ENCODE measurements at regions not wholly inside any gene's neighbourhood (a gene's known extent, or its start where the extent isn't known, plus 50 kb on each side); places are given as distances from the start of the nearest gene placed in this dataset.
"Not testable (repeated sequence)": the region's sequence is repeated elsewhere in the genome, so short reads cannot be mapped to it uniquely, and the experiment has no call there.

DNA sequence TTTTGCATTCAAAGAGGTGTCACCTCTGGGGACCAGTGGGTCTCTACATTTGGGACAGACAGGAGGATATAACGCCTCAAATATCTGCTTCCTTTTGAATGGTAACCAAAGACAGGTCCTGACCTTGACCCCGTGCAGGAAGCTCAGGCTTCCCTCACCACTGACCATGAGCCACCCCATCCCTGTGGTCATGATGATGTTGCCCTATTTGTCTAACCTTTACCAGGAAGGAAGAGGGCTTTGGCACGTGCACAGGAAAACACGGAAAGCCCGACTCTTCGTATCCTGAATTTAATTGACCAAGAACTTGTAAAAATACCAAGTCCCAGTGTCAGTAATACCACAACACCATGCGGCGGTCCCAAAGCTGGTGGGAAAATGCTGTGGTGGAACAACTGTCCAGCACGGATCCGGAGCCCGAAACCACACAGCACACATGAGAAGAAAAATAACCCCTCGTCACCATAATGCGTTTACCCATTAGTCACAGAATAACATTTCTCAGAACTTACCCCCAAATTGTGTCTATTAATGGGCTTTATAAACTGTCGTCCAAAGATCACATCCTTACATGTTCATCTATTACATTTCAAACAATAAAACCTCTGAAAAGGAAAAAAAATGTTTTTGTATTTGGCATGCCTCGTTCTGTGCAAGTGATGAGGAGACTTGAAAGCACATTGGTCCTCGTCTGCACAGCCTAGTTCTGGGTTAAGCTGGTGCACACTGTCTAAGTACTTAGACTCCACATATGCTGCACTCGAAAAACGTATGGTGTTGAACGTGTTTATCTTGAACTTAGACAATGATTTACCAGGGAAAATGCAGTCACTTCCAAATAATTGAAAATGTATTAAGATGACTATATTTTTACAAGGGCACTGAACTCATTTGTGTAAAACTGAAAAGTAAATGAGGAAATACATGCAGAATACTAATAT is 118.9 kb upstream of the IGF1R start:
- no peak for DNase-seq

DNA sequence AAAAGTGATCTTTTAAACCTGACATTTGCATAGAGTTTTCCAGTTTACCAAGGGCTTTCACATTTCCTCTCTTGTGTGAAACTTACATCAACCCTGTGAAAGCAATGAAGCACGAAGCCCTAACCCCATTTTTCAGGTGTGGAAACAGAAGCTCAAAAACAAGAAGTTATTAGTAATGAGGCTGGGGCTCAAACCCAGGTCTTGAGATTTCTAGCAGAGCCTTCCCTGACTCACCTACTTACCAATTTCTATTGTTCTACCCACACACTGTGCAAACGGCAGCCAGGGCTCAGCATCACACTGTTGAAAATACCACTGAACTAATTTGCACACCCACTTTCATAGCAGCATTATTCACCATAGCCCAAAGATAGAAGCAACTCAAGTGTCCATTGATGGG is 117.8 kb upstream of the IGF1R start:
- no peak for DNase-seq

DNA sequence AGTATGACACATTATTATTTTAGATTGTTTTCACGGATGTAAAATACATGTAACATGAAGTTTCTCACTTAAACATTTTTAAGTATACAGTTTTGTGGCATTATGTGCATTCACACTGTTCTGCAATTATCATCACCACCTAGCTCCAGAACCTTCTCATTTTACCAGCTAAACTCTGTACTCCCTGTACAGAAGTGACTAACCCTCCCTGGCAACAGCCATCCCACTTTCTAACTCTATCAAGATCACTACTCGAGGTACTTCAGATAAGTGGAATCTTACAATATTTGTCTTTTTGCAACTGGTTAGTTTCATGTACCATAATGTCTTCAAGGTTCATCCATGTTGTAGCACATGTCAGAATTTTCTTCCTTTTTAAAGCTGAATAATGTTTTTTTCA is 116.3 kb upstream of the IGF1R start:
- DNase-seq: no peak

DNA sequence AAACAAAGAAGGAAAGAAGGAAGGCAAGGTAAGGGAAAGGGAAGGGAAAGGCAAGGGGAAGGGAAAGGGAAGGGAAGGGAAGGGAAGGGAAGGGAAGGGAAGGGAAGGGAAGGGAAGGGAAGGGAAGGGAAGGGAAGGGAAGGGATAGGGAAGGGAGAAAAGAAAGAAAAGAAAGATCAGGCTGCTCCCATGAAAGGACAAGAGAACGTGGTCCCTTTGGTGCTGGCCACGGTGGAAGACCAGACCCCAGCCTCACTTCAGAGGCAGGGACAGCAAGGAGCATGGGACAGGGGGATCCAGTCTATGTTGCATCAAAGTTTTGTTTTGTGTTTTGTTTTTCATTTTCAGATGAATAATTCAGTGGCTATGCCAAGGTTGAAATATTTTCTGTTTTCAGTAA is 111.4 kb upstream of the IGF1R start:
- DNase-seq: no peak

DNA sequence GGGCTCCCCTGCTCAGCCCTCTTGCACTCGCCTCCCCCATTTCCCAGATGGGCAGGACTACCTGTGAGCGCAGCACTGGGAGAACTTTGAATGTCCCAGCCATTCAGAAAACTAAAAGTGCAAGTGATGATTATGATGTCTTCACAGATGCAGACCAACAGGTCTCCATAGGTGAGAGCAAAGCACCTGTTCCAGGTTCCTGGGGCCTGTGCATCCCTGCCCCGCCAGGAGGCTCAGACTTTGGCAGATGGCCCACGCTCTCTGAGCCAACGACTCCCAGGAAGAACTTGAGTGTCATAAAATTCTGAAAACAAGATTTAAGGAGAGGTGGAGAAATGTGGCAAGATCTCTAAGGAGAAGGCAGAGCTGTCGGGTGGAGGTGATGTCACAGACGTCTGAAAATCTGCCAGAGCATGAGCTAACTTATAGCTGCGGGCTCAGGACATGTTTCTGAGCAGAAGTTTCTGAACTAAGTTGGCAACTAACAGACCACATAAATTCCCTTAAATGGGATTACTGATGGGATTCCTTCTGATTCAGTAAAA is 110.8 kb upstream of the IGF1R start:
- no peak for DNase-seq

DNA sequence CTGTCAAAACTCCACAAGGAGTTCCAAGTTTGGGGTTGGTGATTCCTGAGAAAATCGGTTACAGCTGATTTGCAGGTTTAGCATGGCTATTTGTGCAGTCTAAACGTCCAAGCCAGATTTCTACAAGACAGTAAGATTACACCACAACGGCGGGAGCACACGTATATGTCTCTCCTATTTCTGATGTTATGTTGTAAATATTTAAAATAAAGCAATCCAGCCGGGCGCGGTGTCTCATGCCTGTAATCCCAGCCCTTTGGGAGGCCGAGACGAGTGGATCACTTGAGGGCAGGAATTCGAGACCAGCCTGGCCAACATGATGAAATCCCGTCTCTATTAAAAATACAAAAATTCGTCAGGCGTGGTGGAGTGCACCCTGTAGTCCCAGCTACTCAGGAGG is 106.8 kb upstream of the IGF1R start:
- DNase-seq: no peak

DNA sequence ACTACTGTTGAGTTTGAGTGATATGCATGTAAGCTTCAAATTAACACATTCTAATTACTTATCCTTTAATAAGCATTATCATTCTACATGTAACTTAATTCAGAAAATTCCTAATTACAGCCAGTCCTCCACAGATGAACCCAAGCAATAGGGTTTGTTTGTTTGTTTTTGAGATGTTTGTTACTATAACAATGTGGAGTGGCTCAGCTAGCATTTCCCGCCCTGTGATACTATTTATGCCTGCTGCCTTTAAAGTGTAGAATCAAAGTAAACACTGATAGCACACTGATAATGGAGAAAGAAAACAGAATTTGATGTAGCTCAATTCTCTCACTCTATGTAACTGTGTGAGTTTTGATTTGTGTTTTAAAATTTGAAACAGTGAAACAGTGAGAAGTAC is 105.1 kb upstream of the IGF1R start:
- DNase-seq: no peak

DNA sequence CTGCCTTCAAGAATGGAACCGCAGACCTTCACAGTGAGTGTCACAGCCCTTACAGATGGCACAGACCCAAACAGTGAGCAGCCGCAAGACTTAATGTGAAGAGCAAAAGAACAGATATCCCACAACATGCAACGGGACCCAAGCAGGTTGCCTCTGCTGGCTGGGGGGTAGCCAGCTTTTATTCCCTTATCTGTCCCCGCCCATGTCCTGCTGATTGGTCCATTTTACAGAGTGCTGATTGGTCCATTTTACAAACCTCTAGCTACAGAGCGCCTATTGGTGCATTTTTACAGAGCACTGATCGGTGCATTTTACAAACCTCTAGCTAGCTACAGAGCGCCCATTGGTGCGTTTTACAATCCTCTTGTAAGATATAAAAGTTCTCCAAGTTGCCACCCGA is 102.0 kb upstream of the IGF1R start:
- no peak for DNase-seq

DNA sequence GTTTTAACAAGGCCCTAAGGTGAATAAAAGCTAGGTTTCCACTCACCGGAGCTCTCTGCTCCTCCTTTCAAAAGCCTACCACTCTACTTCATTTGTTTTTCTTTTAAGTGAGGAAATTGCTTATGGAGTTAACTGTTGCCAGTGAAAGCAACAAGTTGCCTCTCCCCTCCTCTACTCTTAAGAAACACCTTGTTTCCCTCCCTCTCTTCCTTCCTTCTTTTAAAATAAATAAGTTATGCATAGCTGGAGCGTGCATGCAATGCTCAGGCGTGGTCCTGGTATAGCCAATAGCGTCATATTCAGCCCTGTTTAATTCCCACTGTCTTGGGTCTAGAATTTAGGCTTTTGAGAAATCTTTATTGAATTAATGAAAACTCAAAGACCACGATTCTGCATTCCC is 101.1 kb upstream of the IGF1R start:
- DNase-seq: no peak

DNA sequence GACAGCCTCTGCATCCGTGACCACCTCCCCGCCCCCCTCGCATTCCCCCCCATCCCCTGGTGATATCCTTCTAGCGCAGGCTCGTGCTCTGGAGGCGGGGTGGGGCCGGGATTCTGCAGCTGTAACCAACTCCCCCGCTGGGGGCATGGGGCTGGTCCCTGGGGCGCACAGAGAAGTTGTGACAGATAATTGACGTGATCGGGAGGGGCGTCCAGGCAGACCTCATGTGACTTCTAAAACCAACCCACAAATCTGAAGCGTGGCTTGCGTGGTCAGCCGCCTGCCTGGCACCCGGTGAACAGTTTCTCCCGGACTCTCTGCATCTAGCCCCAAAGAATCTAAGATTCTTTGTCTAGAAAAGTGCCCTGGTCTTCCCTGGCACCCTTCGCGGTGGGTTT is 100.6 kb upstream of the IGF1R start:
- DNase-seq: no peak

DNA sequence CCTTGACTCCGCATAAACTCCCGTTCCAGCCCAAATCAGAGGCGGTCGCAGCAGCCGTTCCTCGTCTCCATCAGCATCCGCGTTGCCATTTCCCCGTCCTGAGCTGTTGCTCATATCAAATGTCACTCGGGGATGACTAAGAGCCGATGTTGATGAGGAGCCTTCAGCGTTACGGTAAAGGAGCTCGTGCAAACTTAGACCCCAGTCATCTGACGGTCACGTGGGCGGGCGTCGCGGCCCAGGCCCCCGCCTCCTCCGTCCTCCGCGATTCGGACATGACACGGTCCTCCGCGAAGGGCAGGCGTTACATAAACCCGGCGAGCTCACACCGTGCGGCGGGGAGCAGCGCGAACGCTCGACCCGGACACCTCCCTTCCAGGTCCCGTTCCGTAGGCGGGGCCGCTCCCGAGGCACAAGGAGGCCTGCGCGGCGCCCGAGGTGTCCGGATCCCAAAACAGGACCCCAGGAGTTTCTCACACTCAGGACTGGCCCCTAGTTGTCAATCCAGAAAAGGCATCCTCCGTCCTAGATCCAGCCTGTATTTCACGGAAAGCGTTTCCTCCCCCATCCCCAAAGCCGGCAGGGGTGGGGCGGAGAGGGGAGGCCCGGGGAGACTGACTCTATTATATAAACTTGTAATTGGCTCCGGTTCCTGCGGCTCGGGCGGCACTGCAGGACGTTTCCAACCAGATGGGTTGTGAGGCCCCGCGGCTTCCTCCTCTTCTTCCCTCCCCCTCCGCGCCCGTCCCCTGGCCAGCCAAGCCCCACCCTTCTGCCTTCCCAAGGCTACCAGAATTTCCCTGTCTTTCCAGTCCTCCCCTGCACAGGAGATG is 100.0 kb upstream of the IGF1R start:
- no peak for DNase-seq

DNA sequence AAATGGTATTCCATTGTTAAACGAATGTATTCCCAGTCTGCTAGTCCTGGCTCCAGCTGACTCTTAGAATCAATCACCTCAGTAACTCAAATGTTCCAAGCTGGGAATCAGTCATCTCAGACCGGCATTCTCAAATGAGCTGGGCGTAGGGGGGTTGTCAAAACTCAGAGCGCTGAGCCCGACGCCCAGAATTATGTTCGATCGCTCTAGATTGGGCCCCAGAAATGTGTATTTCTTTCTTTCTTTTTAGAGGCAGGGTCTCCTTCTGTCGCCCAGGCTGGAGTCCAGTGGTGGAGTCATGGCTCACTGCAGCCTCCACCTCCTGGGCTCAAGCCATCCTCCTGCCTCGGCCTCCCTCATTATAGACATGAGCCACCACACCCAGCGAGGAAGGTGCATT is 99.3 kb upstream of the IGF1R start:
- no peak for DNase-seq

DNA sequence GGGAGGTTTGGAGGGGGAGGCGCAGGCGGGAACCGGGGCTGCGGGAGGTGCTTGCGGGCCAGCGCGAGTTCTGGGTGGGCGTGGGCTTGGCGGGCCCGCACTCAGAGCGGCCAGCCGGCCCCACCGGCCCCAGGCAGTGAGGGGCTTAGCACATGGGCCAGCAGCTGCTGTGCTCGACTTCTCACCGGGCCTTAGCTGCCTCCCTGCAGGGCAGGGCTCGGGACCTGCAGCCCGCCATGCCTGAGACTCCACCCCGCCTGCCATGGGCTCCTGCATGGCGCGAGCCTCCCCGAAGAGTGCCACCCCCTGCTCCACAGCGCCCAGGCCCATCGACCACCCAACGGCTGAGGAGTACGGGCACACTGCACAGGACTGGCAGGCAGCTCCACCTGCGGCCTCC is 98.6 kb upstream of the IGF1R start:
- no peak for DNase-seq

DNA sequence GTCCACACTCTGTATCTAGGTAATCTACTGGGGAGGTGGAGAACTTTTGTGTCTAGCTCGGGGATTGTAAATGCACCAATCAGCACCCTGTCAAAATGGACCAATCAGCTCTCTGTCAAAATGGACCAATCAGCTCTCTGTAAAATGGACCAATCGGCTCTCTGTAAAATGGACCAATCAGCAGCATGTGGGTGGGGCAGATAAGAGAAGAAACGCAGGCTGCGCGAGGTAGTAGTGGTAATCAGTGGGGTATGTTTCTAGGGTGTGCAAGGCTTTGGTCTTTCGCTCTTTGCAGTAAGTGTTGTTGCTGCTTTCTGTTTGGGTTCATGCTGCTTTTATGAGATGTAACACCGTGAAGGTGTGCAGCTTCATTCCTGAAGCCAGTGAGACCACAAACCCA is 98.0 kb upstream of the IGF1R start:
- not testable (repeated sequence) for DNase-seq

DNA sequence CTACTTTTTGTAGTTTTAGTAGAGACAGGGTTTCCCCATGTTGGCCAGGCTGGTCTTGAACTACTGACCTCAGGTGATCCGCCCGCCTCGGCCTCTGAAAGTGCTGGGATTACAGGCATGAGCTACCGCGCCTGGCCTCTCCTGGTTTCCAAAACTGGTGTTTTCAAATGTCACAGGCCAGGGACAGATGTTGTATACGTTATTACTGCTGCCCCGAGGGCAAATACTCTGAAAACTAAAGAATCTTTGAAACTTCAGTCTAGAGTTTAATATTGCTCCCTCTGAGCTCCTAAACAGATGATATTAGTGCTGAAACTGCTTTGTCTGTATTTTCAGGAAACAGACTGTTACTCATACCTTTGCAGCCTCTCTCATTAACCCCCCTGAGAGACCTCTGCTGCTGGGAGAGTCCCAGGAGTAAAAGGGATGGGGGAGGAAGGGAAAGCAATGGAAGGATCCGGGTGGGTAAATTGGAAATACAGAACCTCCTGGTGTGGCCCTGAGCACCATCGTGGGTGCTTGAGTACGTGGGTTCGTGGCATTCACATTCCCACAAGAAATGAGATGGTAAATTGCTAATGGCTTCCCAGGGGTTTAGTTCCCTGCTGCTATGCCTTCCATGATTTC is 96.3 kb upstream of the IGF1R start:
- no peak for DNase-seq

DNA sequence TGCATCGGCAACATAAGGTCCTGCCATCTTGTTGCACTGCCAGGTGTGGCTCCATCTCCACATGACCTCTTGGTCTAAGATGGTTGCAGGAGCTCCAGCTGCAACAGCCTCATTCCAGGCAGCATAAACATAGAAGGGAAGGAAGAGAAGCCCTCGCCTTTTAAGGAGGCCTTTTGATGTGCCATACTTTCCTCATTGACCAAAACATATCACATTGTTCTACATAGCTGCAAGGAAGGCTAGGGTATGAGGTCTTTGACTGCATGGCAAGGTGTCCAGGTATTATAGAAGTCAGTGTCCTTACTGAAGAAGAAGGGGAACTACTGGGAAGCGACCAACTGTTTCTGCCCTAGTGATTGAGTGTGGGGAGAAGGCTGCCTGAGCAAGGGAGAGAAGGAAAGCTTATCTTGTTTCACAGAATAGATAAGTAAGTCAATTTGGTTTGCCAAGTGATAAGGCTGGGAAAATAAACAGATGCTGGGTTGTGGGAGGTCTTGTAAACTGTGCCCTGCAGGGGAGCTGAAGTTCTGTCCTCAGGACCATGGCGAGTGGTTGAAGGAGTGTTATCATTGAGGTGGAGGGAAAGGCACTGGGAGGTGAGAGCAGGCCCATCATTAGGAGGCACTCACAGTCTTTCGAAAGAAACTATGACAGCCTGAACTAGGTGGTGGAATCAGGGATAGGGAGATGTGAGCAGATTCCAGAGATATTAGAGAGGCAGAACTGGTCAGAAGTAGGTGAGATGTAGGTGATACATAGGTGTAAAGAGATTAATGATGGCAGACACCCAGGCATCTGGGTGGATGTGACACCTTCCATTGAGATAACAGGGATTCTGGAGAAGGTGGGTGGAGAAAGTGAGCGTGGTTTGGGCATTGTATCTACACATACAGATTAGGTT is 93.8 kb upstream of the IGF1R start:
- no peak for DNase-seq

DNA sequence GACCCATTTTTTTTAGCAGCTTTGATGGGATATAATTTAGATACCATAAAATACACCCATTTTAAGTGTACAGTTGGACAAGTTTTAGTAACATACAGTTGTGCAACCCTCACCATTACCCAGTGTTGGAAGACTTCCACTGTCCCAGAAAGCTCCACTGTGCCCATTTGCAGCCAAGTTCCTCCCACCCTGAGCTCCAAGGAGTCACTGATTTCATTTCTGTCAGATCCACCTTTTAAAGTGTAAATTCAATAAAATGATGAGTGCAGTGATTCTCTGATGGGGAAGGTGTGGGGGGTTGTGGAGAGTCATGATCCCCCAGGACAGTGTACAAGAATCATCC is 93.2 kb upstream of the IGF1R start:
- no peak for DNase-seq

DNA sequence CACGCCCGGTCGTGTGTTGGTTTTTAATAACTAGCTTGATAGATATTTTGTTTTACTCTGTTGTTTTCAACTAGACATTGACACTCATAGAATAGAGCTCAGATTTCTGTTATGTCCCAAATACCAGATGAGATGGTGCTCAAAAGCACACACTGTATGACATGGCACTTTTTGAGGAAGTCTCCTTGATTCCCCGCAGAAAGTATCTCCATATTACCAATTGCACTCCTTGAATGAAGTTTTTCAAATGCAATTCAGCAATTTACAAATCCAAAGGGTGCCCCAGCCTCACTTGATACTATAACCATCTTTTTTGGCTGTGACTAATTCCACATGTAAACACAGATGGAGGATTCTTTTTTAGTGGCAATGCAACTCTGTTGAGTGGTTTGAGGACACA is 92.0 kb upstream of the IGF1R start:
- no peak for DNase-seq

DNA sequence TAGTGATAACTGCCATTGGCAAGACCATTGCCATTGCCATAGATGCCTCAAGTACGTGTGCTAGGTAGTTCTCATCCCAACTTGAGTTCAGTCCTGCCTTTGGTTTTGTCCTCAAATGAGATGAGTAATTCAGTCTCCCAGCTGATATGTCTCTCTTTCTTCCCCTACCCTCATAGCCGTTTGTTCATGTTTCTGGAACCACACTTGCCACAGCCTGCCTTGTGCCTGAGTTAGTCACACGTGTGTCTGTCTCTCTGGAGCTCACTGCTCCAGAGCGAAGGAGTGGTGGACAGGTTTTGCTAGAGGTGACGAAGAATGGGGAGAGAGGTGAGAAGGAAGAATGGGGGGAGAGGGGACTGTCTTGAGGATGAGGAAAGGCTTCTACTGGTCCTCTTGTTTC is 88.0 kb upstream of the IGF1R start:
- DNase-seq: no peak

DNA sequence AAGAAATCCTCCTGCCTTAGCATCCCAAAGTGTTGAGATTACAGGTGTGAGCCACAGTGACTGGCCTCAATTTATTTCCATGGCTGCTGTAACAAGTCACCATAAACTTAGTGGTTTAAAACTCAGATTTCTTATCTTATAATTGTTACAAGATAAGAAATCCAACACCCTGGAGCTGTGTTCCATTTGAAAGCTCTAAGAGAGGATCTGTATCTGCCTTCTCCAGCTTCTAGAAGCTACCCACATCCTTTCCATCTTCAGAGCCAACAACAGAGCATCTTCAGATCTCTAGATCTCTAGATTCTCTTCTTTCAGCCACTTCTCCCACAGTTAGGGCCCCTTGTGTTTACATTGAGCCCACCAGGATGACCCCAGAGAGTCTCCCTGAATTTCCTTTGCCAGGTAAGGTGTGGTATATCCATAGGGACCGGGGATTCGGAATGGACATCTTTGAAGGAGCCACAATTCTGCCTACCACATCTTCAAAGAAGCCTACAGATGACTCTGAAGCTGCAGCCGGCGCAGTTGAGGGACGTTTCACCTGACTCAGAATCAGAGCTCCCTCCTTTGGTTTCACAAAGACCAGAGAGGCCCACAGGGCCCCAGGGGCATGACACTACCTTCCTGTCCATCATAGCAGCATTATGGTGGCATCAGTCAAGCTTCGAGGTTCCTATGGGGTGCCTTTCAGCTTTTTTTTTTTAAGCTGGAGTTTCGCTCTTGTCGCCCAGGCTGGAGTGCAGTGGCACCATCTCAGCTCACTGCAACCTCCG is 87.0 kb upstream of the IGF1R start:
- DNase-seq: no peak

DNA sequence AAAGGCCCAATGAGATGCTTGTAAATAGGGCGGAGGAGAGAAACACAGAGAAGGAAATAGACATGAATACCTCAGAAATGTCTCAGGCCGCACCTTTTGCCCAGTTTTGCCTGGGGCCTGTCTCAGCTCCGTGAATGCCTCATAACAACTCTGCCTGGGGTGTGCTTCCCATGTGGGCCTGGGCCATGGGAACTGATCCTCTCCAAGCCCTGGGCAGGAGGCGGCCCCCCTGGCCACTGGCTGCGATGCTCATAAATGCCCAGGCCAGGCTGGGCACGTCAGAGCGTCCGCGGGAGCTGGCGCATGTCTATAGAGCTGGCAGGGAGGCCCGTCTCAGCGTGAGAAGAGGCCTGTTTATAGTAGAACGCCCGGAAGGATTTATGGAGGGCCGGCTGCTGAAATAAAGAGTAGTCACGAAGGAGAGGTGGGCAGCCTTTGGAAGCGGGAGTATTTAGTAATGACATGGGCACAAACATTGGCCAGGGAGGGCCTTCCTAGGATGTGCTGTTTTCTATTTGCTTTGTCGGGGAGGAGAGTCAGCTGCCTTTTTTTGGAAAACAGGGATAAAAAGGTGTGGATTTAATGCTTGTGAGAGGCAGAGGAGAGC is 85.9 kb upstream of the IGF1R start:
- no peak for DNase-seq

Measured in RPMI8226 (cell line).